ENCODE measurements at regions not wholly inside any gene's neighbourhood (a gene's known extent, or its start where the extent isn't known, plus 50 kb on each side); places are given as distances from the start of the nearest gene placed in this dataset.
"Not testable (repeated sequence)": the region's sequence is repeated elsewhere in the genome, so short reads cannot be mapped to it uniquely, and the experiment has no call there.

DNA sequence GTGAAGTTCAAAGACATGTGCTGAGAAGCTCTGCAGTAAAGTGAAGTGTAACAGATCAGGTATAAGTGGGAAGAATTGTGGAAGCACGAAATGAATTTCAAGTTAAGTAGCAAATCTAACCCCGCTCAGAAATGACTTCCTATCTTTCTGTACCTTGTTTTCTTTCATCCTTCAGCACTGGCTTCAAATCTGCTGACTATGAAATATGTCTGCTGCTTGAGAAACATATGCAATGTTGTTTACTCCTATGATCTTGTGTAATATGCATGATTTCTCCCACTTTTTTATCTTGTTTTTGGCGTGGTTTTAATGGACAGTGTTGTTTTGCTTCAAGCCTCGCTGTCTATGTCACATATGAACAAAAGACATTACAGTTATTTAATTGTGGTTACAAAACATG, 545.3 kb upstream of the NCAM2 start:
- no peak for DNase-seq

DNA sequence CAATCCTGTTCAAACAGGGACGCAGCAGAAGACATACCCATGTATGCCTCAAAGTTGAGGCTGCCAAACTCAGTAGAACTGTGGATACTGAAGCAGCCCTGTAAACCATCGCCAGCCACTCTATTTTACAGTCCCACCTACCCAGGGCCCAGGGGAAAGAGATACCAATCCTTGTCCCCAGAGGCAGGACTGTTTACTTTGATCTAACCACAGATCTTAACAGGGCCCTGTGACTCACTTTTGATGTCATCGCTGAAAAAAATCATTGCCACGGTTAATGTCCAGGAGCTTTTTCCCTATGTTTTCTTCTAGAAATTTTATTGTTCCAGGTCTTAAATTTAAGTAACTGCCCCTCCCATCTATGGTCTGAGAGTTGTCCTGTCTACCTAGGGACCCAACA, 538.4 kb upstream of the NCAM2 start:
- DNase-seq, result no peak

DNA sequence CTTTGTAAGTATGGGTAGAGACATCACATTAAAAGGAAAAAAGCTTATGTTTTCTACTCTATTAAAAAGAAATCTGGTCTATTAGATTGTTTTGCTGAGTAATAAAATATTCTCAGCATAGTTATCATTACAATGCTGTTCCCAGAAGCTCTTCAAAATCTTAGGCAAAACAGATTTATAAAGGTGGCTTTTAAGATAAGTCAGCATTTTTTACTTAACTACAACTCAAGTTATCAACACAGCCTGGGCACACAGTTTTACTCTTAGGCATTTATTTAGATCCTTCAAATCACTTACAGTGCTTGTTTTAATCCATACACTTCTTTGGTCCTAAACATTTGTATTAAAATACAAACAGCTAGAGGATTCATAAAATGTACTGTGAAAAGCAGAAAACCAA, 534.8 kb upstream of the NCAM2 start:
- no peak for DNase-seq

DNA sequence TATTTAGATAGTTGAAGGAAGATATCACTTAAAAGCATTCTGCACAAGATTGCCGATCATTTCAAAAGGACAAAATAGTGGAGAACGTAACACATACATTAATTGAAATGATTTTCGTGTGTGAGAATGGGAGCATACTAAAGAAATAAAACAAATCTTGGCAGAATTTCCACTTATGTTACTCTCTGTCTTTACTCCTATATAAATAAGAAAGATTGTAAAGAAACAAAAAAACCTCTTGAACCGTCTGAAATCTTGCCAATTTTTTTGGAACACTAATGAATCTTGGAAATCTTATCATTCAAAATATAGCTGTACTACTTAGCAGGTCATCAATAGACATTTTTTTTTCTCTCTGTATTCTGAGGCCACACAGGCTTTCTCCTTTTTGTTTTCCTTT, 528.8 kb upstream of the NCAM2 start:
- DNase-seq, result no peak

DNA sequence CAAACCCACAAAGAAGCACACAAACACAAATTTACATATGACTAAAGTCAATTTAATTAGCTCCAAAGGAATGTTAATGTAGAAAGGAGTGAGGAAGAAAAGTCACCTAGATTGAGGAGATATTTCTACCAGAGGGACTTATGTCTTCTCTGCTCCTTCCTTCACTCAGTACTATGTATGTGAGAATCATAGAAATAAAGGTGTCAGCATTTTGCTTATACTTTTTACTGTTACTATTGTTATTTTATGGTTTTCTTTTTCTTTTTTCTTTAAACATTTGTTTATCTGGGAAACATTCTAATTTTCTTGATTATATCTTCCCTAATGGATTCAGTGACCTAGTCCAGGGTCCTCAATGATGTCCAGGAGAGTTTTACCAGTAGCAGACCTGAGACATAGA, 511.9 kb upstream of the NCAM2 start:
- DNase-seq, result no peak

DNA sequence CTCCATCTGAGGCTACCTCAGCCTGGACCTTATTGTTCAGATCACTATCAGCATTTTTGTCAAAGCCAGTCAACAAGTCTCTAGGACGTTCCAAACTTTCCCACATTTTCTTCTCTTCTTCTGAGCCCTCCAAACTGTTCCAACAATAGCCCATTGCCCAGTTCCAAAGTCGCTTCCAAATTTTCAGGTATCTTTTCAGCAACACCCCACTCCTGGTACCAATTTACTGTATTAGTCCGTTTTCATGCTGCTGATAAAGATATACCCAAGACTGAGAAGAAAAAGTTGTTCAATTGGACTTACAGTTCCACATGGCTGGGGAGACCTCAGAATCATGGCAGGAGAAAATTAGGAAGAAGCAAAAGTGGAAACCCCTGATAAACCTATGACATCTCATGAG, 495.3 kb upstream of the NCAM2 start:
- DNase-seq, result not testable (repeated sequence)

DNA sequence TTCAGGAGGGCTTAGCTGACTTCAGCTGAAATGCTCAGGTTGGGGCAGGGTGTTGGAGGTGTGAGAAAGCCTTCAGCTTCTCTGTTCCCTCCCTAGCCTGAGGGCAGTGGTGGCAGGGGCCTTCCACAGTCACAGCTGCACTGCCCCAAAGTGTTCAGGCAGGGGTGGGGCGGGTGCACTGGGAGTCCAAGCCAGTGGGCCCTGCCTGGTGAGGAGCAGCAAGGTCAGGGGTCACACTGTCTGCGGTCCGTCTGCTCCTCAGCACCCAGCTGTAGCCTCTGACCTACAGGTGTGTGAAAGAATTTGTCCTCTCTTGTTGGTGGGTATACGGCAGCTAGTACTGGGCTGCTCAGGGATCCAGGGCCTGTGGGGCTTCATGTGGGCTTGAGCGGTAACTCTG, 490.4 kb upstream of the NCAM2 start:
- DNase-seq, result no peak

DNA sequence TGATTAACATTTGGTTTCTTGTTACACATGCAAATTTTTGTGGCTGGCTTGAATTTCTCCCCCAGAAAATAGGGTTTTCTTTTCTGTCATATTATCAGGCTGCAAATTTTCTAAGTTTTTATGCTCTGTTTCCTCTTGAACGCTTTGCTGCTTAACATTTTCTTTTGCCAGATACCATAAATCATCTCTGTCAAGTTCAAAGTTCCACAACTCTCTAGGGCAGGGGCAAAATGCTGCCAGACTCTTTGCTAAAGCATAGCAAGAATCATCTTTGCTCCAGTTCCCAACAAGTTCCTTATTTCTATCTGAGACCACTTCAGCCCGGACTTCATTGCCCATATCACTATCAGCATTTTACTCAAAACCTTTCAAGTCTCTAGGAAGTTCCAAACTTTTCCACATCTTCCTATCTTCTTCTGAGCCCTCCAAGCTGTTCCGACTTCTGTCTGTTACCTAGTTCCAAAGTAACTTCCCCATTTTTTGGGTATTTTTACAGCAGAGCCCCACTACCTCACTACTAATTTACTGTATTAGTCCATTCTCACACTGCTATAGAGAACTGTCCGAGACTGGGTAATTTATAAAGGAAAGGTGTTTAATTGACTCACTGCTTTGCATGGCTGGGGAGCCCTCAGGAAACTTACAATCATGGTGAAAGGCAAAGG, 486.9 kb upstream of the NCAM2 start:
- DNase-seq, result no peak

DNA sequence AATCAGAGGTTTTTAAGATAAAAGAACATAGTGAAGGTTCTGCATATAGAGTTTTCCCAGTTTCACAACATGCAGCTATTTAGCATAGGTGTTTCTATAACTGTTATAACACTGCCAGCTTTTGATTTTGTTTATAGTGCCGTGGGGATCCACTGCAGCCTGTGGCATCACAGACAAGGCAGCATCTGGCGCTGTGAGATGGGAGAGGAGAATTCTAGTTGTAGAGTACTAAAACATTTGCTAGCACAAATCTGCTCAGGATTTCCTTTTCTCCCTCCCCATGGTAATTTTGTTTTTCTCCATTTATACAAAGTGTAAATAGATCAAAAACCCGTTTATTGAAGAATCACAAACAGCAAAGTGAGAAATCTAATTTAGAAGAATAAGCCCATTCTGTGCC, 482.8 kb upstream of the NCAM2 start:
- DNase-seq, result no peak

DNA sequence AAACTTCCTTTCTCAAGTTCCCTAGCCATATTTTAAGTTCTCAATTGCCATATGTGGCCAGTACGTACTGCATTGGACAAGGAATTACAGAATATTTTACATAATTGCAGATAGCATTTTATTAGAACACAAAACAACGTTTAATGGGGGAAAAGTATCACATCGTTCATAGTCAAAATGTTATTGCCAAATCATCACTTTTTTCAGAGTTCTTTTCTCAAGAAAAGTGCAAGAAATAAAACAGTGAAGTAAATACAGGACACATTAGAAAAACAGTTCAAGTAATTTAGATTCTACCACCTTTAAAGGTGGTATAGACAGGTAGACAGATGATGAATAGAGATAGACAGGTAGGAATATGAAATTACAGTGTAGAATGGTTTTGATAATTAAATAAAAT, 479.1 kb upstream of the NCAM2 start:
- DNase-seq, result no peak

DNA sequence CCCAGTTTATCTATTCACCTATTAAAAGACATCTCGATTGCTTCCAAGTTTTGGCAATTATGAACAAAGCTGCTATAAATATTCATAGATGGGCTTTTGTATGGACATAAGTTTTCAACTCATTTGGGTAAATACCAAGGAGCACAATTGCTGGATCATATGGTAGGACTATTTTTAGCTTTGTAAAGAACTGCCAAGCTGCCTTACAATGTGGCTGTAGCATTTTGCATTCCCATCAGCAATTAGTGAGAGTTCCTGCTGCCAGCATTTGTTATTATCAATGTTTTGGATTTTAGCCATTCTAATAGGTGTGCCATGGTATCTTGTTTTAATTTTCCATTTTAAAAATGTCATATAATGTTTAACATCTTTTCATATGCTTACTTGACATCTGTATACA, 475.6 kb upstream of the NCAM2 start:
- no peak for DNase-seq

DNA sequence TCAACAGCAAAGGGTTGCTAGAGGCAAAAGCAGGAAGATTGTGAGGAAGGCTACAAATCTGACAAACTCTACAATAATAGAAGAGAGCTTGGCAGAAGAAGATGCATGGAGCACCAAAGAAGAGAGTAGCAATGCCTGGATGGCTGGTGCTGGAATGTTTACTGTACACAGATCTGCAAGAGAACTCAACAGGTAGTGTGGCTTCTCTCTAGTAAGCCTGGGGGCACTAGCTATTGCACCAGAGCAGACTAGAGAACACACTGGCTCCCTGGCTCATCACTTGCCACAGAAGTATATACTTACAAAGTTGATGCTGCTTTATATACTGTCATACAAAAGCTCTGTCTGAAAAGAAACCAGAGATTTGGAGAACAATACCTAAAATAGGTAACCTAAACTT, 475.0 kb upstream of the NCAM2 start:
- no peak for DNase-seq

DNA sequence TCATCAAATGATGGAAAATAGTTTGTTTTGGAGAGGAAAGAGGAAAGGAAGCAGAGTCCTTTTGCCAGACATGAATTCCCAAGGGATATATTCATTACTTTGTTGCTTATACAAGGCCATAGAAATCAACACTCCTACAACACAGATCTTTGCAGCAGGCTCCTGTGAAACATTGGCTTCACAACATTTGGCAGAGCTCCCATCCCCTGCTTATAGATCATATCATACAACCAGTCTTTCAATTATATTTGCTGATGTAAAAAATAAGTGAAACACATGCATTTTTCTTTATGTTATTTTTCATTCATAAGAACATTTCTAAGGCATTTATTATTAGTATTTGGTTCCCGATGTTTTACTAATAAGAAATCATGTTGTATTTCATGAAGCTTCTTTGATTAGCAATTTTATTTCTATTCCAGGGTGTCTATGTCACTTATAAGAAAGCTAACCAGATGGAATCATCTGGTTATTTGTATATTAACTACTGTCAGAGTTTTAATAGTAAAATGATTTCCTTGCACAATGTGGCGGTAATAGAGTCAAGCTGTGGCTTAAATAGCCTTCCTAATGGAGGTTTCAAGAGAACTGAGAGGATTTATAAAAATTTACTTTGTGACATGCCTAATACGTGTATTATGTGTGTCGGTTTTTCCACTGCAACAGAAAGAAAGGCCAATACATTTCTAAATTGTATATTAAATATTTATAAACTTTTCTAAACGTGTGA, 470.3 kb upstream of the NCAM2 start:
- DNase-seq, result no peak

DNA sequence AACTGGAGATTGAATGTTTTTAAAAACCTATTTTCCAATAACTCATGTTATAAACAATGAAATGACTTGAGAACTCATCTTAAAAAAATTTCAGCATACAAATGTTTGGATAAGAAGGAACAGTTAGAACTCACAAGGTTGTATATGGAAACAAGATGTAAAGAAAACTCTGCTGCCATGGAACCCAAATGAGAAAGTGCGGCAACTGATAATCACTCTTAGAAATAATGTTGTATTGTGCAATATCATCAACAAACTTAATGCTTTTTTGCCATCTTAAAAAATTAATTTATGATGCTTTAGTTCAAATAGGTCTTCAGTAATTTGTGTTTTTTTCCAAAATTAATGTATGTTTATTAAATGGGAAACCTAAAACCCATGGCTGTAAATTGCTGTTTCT, 461.1 kb upstream of the NCAM2 start:
- DNase-seq, result no peak

DNA sequence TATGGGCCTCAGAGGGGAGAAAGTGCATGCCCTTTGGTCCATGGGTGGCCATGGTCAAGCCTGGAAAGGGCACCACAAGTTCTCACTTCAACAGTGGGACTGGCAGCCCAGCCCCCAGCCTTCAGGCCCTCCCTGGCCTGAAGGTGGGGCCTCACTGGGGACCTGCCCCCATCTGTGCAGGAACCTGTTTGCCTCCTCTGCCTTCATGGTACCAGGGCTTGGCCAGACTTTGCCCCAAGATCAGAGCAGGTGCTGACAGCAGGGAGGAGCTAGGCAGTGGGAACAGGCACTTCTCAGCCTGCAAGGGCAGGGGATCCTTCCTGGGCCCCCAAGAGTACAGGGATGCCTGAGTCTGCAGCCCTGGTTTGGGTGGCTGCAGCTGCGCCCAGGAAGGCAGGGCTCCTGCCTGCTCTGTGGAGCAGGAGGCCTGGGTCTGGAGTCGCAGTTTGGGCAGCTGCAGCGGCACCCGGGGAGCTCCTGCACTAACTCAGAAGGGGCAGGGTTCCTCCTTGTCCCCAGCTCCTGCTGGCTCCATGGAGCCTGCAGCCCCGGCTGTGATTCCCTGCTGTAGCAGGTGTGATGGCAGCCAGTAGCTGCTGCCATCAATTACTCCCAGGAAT, 460.1 kb upstream of the NCAM2 start:
- DNase-seq, result no peak

DNA sequence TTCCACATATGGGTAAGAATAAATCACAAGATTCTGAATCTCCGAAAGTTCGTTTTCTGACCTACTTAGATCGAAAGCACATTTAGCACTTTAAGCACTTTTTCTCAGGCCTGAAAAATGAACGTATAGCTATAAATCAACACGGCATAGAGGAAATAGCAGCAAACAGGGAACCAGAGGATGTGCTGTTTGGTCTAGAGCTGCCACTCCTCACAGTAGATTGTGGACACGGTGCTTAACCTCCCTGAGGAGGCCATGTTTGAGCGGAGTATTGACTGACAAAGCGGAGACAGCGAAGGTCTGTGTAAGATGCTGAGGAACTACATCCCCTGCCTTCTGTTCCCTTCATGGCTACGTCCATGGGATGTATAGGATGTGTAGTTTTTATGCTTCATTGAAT, 452.8 kb upstream of the NCAM2 start:
- no peak for DNase-seq

DNA sequence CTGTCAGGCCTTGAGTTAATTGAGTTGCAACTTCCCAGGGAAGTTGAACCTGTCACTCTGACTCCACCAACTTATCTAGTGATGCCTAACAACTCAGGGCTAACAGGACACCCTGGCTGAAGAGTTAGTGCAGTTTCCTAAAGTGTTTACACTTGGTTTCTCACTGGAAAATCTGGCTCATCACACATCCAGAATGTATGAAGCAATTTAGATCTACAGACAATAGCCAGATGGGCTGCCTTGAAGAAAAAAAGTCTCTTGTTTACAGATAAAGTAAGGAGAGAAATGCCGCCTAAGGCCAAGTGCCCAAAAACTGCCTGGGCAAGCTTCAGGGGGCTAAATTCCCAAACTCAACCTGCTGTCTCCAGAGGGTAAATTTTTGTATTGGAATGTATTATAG, 446.3 kb upstream of the NCAM2 start:
- no peak for DNase-seq

DNA sequence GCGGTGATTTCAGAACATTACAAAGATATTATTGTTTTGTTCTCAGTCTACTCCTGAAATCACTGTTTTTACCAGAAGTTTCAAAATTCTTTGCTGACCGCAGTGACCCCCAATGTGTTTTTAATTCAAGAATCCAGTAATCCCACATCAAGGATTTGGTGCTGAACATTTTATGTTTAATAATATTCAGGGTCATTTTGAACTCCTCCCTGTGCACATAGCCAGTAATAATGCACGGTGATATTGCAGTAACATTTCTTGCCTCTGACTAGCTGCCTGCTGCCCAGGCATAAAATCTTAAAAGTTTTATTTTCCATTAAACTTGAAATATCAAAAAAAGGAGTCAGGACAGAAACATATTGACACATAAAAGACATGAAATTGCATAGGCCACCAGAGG, 443.4 kb upstream of the NCAM2 start:
- DNase-seq, result no peak

DNA sequence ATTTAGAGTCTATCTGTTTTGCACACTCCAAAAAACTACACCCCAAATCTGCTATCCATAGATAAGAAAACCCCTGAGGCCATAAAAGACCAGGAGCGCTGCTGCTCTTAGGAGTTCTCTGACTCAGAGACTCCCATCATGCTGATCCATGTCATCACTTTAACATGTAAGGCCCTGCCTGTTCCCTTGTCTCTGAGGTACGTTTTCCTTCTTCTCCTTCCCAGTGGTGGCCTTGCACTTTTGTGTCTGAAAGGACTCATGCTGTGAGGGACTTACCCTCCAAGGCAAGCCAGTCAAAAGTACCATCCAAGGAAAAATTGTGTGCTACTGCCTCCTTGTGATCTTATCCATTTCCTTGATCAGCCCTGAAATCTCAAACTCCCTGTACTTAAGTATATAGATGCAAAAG, 427.4 kb upstream of the NCAM2 start:
- DNase-seq, result no peak

DNA sequence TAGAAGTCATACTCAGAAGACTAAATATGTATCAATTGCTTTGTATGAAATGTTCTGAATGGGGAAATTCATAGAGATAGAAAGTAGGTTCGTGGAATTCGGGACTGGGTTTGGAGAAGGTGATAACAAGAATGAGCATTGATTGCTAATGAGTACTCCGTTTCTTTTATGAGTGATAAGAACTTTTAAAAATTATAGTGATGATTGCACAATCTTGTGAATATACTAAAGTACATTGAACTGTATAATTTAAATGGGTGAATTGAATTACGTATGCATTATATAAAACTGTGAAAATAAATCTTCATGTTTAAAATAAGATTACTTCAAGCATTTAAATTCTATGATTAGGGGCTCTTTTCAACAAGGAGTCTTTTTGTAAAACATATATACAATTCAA, 425.6 kb upstream of the NCAM2 start:
- no peak for DNase-seq

DNA sequence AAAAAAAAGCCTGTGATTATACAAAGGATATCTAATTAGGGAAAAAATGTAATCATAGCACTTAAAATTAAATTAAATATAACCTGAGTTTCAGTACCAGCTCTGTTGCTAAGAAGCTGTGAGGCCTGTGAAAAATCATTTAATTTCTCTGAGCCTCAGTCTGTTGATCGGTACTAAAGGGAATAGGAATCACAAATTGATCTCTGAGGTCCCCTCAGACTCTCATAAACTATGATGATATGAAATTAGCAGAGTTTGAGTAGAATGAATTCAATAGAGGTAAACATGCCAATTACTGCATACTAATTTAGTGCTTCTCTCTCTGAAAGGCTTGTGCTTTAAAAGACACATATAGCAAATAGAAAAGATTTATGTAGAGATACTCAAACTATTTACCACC, 416.8 kb upstream of the NCAM2 start:
- no peak for DNase-seq

DNA sequence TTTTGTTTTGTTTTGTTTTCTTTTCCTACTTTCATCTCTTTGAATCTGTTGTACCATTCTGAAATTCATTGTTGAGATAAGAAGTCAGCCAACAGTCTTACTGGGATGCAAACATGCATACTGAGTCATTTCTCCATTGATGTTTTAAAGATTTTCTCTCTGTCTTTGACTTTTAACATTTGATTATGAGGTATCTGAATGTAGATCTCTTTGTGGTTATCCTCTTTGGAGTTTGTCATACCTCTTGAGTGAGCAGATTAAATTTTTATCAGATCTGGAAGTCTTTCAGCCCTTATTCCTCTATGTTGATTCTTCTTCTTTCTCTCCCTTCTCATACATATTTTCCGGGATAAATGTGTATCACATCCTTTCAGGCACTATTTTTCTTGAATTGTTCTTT, 406.9 kb upstream of the NCAM2 start:
- no peak for DNase-seq

DNA sequence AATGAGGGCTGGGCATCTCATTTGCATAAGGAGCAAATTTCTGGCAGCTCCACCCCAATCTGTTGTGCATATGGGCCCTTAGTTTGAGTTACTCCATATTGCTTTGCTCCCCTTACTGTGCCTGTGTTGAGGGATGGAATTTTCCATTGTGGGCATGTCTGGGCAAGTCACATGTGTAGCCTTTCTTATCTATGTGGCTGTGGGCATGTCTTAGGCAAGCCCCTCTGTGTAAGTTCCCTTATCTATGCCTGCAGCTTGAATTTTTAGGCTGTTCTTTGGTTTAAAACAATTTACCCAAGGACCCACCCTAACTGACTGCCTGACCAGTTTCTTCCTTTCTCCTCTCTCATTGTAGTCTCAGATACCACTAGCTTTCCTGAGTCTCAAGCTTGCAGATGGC, 405.7 kb upstream of the NCAM2 start:
- no peak for DNase-seq

DNA sequence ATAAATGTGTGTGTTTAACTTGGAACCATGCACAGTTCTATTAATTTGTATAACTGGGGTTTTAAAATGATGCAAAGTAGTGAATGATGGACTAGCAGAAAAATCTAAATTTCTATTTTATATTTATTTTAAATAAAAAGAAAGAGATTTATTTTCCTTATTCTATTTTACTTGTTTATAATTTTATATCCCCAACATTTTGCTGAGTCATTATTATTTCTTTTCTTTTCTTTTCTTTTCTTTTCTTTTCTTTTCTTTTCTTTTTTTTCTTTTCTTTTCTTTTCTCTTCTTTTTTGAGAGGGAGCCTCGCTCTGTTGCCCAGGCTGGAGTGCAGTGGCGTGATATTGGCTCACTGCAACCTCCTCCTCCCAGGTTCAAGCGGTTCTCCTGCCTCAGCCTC, 395.0 kb upstream of the NCAM2 start:
- no peak for DNase-seq

DNA sequence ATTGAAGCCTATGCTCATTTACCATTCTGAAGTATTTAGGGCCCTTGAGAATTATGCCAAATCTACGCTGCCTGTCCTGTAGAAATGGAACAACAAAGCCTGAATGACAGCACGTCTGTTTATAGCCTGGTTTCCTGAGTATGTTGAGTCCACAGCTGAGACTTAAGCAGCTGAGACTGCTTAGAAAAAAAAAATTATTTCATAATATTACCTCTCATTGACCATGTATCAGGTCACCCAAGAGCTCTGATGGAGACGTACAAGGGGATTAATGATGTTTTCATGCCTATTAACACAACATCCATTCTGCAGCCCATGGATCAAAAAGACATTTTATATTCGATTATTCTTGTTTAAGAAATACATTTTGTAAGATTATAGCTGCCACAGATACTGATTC, 387.2 kb upstream of the NCAM2 start:
- no peak for DNase-seq

All from NCI-H1436 treated with DMSO at 0.1 percent for 48 hours (cell line).